DMS53 (cell line): ENCODE measurements at regions not wholly inside any gene's neighbourhood (a gene's known extent, or its start where the extent isn't known, plus 50 kb on each side); places are given as distances from the start of the nearest gene placed in this dataset.

Source experiments
- DNase-seq: peaks from one replicate; lab custom pipeline; 2025; lab: John Stamatoyannopoulos, UW

DNA sequence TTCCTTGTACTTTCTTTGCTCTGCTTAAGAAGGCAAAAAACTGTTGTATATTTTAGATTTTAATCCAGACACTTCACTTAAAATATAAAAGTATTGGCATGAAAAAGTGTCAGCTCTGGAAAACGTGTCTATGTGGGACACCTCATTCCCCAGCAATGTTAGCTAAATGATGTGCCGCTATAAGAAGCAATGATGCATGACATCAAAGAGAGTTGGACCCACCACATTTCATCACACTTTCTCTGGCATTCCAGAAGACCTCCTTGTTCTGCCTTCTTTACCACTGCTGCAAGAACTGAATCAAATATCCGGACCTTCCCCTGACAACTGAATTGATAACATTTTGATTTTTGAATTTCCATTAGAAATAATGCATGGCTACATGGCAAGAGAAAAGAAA lies 242.4 kb upstream of the TANK start:
- no peak for DNase-seq

DNA sequence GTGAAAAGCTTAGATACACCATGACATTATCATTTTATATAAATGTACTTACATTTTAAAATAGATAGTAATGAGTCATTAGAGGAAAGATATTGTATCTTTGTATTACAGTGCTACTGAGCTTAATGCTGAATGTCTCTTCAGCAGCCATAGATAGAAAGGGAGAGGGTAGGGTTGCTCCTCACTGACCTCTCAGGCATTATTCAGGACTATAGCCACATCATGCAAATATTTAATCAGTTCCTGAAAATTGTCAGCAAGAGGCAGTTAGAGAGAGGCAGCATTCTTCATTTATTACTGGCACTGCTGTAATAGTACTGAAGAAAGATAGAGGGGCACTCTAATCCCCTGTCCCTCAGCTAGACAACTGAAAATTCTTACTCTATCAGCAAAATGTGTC lies 242.0 kb upstream of the TANK start:
- no peak for DNase-seq

DNA sequence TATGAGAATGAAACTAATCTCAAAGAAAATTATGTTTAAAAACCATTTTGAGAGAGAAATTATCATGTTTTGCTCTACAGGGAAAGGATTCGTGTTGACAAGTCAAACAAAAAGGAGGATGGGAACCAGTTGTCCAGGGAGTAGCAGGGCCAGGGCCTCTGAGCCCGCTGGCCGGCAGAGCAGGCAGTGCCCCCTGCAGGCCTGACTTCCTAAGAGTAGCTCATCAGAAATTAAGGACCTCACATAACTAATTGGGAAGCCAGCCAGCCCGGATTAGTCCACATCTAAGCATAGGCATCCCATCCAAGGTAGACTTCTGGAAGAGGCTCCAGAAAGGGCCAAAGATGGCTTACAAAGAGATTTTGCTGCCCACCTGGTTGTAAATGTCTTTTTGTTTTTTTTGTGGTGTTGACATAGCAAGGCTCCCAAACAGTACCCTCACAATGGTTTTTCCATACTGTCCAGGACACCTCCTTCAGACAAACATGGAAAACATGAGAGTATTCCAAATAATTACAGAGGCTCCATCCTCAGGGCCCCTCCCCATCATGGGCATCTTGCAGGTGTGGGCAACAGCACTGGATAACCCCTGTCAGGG lies 241.2 kb upstream of the TANK start:
- peak; percentile 73 for DNase-seq

DNA sequence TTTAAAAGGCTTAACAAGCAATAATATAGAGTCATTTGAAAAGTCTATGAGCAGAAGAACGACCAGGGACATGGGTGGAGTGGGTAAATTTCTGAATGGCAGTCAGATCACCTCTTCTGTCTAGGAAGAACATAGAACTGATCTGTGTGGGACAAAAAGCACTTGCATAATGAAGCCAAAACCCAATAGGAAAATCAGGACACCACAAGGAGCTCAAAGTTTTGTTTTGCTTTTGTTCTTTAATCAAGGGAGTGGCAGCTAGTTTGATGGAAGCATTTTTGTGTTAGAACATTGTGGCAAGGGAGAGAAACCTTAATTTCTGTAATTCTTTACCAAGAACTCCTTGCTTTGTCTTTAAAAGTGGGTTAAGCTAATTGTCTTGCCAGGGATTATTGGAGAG lies 240.2 kb upstream of the TANK start:
- DNase-seq: no peak

DNA sequence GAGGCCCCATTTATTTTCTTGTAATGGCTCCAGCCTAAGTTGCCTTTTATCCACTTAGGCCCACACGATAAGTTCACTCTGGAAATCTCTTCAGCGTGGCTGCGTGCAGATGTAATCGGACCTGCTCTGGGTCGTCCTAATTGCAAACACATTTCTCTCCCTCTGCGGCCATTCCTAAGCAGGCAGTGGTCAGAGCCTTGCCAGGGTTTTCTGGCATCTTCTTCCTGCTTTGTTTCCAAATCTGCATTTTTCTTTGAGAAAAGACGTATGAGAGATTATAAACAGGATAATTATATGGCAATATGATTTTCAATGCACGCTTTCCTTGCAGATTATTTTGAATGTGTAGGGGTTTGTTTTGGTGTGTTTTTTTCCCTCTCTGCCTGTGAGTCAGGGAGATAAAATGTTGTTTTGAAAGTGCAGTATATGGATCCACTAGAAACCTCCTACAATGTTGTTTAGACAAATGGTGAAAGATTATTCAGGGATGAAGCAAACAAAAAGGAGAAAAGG lies 239.4 kb upstream of the TANK start:
- DNase-seq: no peak

DNA sequence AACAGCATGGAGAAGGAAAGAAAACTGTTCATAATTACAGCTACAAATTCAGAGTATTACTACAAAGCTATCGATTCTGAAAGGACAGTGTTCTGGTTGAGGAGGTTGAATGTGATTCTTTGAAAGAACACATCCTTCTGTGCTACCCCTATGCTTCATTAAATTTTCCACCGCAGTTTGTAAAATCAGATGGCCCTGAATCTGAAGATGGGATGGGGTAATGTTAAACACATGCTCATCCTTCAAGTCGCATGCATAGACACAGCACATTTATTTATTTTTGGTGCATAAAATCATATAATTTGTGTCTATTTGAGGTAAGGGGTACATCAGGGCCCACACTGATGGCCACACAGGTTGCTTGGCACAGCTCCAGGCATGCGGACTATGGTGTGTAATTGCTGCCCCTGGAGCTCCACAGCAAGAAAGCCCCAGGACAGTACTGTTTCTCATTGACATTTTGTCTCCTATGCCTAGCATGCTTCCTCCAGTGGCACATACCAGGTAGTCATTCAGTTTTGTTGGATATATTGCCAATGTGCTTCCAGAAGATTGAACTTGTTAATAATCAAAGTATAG lies 238.8 kb upstream of the TANK start:
- DNase-seq: no peak

DNA sequence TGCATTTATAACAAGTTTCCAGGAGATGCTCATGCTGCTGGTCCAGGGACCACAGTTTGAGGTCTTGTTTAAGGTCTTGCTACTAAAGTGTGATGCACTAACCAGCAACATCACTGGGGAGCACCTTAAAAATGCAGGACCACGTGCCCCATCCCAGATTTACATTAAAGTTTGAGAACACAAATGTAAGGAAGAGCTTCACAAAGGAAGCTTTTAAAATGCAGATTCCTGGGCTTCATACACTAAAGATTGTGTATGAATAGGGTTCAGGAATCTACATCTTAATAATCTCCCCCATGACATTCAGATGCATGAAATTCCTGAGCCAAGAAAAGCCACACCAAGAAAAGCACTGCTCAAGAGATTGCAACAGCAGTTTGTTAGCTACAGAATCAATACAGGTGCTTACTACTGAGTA lies 235.3 kb upstream of the TANK start:
- no peak for DNase-seq

DNA sequence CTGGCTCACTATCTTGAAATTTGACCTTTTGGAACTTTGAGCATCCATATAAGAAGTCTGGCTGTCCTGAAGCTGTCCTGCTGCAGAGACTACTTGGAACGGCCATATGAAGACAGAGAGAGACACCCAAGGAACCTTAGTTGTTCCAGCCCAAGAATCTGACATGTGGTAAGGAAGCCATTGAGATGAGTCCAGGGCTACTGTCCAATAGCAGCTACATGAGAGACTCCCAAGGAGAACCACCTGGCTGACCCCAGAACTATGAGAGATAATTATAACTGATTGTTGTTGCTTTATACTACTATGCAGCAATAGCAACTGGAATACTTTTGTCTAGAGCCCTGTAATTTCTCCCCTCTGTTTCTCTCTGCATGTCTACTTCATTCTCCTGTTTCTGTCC lies 234.3 kb upstream of the TANK start:
- no peak for DNase-seq

DNA sequence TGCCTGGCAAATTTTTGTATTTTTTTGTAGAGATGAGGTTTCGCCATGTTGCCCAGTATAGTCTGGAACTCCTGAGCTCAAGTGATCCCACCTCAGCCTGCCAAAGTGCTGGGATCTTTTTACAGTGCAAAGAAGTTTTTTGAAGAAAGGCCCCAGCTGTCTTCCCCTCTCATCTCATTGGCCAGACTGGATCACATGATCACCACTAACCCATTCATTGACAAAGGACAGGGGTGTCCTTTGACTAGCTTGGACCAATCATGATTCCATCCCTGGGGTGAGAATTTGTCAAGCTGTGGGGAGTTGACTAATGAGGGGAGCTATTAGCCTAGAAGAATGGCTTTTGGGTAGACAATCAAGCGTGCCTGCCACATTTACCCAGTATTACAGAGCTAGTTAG lies 232.9 kb upstream of the TANK start:
- DNase-seq: no peak

DNA sequence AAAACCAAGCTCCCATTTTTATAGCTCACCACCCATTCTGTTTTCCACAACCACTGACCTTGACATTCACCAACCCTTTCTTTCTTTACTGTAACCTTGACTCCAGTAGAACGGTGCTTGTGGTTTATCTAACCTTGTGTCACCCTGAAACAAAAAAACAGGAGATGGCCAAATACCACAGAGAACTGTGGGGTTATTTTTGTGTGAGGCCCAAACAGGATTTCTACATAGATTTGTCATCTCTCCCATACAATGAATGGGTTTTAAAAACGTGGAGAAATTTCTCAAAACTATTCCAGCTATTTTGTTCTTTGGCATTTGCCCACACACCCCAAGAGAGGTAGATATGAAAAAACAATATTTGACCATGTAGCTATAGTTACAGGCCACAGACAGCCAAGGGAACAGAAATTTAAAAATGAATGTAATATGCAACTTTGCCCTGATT lies 231.3 kb upstream of the TANK start:
- DNase-seq: no peak

DNA sequence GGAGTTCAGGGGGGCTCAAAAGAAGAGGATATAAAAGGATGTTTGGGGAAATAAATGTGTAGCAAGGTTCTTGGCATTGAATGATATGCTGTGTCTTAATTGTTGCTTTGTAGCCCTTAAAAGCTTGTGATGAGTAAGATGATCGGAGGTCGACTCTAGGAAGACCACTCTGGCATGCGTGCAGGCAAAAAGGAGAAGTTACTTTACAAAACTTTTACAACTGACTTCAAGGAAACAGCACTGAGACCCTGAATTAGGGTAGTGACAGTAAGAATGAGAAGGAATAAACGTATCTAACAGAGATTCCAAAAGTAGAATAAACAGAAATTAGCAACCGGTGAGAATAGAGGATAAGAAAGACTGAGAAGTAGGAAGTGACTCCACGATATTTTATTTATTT lies 228.7 kb upstream of the TANK start:
- DNase-seq: no peak

DNA sequence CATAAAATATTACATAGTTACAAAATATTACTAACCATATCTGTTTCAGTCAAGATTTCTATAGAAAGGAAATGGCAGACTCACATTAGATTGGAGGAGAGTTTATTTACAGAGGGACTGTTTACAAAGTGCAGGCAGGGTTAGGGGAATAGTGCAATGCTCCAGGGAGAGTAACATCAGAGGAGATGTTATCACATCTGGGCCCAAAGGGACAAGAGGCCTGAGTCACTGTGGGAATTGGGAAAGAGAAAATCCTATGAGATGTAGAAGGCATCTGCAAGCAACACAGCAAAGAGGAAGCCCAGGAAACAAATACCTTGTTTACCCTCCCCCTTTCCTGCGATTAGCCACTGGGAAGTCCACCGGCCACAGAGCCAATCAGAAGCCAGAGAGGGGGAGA lies 227.3 kb upstream of the TANK start:
- DNase-seq: peak; percentile 58

DNA sequence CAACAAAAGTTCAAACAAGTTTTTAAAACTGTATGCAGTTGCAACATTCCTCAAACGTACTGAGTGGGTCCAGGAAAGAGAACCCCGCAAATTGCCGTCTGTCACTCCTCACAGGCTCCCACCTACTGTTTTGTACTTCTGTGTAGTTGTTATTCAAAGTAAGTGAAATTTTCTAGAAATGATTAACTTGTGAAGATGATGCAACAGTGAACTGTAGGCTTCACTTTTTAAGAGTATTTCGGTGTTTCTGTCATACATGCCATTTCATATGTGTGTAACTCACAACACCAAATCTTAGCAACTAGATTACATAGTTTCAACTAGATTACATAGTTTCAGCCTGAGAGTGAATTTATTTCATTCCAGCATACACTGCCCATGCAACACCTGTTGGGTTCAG lies 226.0 kb upstream of the TANK start:
- no peak for DNase-seq

DNA sequence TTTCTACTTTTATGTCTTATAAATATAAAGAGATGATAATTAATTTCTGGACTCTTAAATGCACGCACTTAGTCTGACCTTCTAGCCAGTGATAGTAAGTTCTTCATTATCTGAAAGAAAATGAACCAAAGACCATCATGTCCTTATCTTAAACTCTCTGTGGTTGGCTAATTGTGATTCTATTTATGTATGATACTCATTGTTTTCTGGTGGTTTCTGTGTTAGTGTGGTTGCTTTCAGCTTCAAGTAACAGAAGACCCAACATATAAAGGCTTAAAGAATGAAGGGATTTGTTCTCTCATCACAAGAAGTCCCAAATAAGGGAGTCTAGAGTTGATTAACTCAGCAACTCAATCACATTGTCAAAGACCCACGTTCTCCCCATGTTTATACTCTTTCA lies 225.2 kb upstream of the TANK start:
- DNase-seq: no peak

DNA sequence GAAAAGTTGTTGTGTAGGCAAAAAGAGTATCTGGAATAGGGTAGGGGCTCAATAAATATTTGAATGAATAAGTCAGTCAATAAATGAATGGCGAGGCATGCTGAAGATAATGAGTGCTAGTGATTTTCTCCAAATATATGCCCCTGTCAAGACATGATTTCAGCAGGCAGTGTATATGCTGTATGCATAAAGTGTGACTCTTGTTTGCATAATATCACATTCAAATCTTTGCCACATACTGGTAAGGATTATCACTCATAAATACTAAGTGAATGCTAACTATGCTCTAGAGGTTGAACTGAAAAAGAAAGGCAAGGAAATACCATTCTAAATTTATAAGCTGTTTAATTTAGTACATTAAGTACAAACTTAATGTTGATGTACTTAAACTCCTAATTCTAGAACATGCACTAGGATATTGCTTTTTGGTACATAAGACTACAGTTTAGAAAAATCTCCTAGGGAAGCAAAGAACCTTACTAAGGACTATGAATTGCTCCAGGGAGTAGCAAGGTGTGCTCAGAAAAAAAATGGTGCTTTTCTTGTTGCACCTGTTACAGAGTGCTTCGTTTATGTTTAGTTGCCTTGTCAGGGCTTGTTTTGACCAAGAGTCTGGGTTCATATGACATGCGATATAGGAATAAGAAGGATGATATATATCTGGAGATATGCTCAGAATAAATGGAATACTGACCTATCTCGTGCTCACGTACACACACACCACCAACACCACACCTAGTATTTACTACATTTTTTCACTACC lies 224.0 kb upstream of the TANK start:
- DNase-seq: no peak

DNA sequence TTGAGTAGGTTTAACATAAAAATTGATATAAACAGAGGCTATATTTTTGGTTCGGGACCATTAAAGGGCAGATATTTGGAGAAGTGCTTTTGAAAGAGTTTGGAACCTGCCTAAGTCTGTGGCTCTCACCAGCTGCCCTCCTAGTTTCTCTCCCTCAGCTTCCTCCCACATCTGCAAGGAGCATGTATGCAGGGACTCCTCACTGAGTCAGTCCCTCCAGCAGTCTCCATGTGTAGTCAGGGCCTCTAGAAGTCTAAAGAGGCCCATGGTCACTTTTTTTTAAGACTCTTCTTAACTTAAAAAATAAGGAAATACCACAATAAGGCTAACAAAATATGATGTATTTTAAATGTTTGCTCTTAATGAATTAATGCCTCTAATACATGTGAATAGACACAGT lies 220.0 kb upstream of the TANK start:
- DNase-seq: no peak

DNA sequence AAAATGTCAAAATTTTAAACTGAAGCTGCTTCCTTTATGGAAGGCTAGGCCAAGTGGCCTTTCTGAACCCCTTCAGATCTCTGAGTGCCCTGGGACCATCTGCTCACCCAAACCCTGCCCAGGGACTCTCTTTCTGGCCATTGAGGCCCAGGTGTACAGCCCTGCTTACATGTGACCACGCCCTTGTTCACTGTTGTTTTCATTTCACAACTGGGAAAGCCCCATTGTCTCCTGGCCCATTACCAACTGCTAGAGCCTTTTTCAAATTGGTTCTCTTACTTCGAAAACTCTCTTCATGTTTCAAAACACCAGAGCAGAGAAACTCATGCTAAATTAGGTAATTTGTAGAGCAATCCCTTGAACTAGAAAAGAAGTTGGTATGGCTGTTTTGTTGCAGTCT lies 219.5 kb upstream of the TANK start:
- DNase-seq: peak; percentile 22

DNA sequence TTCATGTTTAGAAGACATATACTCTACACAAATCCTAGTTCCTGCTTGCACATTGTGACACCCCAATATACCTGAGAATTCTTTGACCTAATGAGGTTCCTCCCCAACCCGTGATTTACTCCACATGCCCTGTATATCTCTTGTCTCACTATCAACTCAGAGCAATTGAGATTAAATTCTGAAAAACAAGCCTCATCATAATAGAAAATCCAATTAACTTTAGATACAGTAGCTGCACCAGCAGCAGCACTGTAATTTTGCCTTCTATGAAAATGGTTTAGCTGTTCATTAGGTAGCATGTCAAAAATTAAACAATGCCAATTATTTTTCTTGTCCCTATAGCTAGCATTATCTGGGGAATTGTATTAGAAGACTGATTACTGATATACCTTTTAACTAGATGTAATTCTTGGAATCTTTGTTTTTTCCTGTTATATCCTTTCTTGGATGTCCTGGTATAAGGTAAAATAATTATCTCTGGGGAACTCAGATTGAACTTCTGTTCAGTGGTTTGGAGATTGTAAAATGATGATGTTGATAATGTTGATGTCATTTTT lies 218.9 kb upstream of the TANK start:
- no peak for DNase-seq

DNA sequence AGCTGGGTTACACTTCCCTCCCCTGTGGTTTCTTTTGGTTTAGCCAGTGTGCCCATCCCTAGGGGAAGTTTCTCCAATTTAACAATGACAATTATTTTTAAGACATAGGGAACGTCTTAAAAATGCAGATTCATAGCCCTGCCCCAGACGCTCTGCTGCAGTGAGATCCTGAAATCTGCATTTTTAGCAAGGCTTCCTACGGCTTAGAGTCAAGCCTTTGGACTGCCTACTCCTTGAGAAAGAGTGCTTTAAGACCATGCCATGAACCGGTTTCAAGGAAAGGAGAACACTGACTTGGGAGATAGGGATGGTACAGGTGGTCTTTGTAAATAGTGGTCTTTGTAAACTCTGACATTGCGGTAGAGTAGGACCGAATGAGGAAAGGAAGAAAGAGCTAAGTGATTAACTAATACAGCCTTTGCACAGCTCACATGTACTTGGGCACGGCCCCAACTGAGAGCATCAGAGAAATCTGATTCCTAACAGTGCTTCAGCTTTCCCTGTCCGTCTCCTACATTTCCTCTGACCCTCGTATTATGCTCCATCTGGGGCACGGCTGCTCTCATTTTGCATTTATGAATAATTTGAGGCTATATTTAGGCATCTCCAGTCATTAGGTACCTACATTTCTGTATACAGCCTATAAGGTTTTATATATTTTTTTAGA lies 217.6 kb upstream of the TANK start:
- no peak for DNase-seq

DNA sequence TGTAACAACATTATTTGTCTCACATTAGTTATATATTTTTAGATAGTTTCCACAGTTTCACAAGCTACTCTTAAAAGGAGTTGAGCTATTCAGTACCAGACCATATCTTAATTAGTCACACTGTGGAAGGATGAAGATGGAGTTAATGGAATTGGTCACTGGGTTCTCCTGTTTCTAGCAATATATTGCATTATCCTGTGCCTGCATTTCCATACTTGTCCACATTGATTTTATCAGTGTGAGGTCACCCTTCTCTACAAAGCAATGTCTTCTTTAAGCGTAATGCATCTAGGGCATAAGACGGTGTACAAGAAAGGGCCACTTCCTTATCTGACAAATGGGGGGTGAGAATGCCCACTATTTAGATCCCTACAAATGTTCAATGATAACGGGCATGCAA lies 216.8 kb upstream of the TANK start:
- no peak for DNase-seq

DNA sequence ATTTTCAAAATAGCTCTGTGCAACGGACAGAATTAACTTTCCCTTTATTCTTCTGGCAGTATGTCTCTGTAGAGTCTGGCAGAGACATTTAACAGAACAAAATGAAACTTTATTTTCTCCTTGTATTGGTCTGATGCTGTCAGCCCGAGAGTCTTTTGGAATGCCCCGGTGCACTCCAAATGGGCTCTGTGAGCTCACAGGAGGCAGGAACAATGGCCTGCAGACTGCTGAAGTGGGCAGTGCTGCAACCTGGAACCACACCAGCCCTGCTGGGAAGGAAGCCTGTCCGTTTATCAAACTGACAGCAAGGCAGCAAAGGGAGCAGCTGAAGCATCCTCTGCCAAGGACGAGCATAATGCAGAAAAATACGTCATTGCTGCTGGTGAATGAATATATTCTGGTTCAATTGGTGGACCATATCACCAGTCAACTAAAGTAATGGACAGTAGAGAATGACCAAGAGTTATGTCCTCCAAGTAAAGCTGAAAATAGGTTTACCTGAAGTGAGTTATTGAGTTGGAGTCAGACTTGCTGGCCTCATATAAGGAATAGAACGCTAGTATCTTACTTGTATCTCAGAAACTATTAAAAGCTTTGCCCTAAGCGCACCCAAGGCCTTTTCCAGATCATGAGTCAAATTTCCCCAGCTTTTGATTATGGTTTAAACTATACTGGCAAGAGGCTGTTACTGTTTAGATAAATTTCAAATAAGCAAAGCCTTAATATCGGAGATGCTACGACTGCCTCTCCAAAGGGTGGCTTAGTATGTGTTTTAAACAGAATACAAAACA lies 207.6 kb upstream of the TANK start:
- no peak for DNase-seq

DNA sequence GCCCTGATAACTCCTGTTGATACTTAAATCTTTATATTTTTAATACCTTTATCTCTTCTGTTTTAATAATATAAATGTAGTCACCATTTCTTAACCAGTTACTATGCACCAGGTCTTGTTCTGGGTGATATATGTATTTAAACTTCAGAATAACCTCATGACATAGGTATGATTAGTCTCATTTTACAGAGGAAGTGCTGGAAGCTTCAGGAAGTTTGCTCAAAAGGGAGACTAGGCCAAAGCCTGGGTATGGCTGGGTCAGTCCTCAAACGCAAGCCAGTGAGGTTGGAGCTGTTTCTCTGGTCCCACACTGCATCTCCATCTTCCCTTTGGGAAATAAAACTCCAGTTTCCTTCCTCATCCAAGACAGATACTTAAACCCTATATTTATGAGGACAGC lies 204.7 kb upstream of the TANK start:
- no peak for DNase-seq
